ENCODE measurements at regions not wholly inside any gene's neighbourhood (a gene's known extent, or its start where the extent isn't known, plus 50 kb on each side); places are given as distances from the start of the nearest gene placed in this dataset.

DNA sequence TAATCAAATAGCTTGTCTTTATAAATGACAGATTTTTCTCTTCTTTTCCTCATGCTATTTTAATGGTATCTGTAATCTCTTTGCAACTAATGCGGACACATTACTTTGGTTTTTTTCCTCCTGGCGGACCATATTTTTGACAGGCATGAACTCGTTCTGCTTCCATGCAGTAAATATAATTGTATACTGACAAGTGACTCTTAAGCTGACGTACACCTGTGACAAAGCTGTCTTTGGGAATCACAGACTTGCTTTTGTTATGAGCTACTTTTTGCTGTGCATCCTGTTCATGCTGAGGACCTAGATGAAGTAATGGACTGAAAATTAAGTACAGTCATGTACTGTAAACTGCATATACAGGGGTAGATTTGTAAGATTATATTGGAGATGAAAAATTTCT is 434.3 kb upstream of the TMTC1 start:
- TF ChIP-seq POLR2A (IDR thresholded peaks at IDR 0.05), result no peak
- TF ChIP-seq, protein P1, sequence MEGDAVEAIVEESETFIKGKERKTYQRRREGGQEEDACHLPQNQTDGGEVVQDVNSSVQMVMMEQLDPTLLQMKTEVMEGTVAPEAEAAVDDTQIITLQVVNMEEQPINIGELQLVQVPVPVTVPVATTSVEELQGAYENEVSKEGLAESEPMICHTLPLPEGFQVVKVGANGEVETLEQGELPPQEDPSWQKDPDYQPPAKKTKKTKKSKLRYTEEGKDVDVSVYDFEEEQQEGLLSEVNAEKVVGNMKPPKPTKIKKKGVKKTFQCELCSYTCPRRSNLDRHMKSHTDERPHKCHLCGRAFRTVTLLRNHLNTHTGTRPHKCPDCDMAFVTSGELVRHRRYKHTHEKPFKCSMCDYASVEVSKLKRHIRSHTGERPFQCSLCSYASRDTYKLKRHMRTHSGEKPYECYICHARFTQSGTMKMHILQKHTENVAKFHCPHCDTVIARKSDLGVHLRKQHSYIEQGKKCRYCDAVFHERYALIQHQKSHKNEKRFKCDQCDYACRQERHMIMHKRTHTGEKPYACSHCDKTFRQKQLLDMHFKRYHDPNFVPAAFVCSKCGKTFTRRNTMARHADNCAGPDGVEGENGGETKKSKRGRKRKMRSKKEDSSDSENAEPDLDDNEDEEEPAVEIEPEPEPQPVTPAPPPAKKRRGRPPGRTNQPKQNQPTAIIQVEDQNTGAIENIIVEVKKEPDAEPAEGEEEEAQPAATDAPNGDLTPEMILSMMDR (IDR thresholded peaks at IDR 0.05), result no peak

Data from sigmoid colon (tissue), 3 donors.